H9 (cell line): ENCODE measurements at regions not wholly inside any gene's neighbourhood (a gene's known extent, or its start where the extent isn't known, plus 50 kb on each side); places are given as distances from the start of the nearest gene placed in this dataset.

Experiments used
- DNase-seq: peaks from one replicate; pipeline ENCODE4 v3.0.0-alpha.2; 2017
- H2AFZ ChIP-seq: one replicate; pipeline ENCODE4 v1.6.1; 2013; ENCODE audit warnings: mild to moderate bottlenecking, low read length, control low read depth, moderate library complexity
- H2AK5ac ChIP-seq: 2 replicates; pipeline ENCODE4 v1.6.1; 2013; ENCODE audit warnings: low read length, control low read depth, mixed read lengths; ENCODE audit not compliant: insufficient read length
- H2BK120ac ChIP-seq: one replicate; pipeline ENCODE4 v1.6.1; 2013; ENCODE audit warnings: low read depth, mild to moderate bottlenecking, low read length, control low read depth, inconsistent platforms; ENCODE audit not compliant: poor library complexity, severe bottlenecking
- H2BK12ac ChIP-seq: 2 replicates; pipeline ENCODE4 v1.6.1; 2013; ENCODE audit warnings: low read length, control low read depth, mixed read lengths, low read depth; ENCODE audit not compliant: insufficient read length
- H2BK15ac ChIP-seq: 2 replicates; pipeline ENCODE4 v1.6.1; 2013; ENCODE audit warnings: low read depth, low read length, control low read depth
- H2BK20ac ChIP-seq: one replicate; pipeline ENCODE4 v1.6.1; 2013; ENCODE audit warnings: low read depth, mild to moderate bottlenecking, low read length, control low read depth, inconsistent platforms; ENCODE audit not compliant: poor library complexity, severe bottlenecking
- H2BK5ac ChIP-seq: 2 replicates; pipeline ENCODE4 v1.6.1; 2013; ENCODE audit warnings: low read length, control low read depth, mixed read lengths; ENCODE audit not compliant: insufficient read length
- H3K14ac ChIP-seq: 2 replicates; pipeline ENCODE4 v1.6.1; 2013; ENCODE audit warnings: low read length, control low read depth; ENCODE audit not compliant: insufficient read depth
- H3K18ac ChIP-seq: 2 replicates; pipeline ENCODE4 v1.6.1; 2013; ENCODE audit warnings: low read depth, mild to moderate bottlenecking, mixed read lengths, low read length, control low read depth; ENCODE audit not compliant: insufficient read length
- H3K23ac ChIP-seq: 2 replicates; pipeline ENCODE4 v1.6.1; 2013; ENCODE audit warnings: low read length, control low read depth, mixed read lengths, low read depth; ENCODE audit not compliant: insufficient read length
- H3K23me2 ChIP-seq: 2 replicates; pipeline ENCODE4 v1.6.1; 2013; ENCODE audit warnings: low read depth, mild to moderate bottlenecking, mixed read lengths, low read length, control low read depth; ENCODE audit not compliant: insufficient read length, poor library complexity, severe bottlenecking
- H3K27ac ChIP-seq: 2 replicates; pipeline ENCODE4 v1.5.1; 2013; ENCODE audit warnings: low read length, control low read depth, mixed read lengths, low read depth; ENCODE audit not compliant: insufficient read length
- H3K27me3 ChIP-seq: 2 replicates; pipeline ENCODE4 v1.6.1; 2013; ENCODE audit warnings: low read length, control low read depth, inconsistent platforms; ENCODE audit not compliant: insufficient read depth
- H3K4ac ChIP-seq: 2 replicates; pipeline ENCODE4 v1.6.1; 2013; ENCODE audit warnings: low read depth, mild to moderate bottlenecking, control low read depth, inconsistent platforms, low read length, moderate library complexity
- H3K4me1 ChIP-seq: 2 replicates; pipeline ENCODE4 v1.6.1; 2013; ENCODE audit warnings: low read length, control low read depth, inconsistent platforms; ENCODE audit not compliant: insufficient read depth
- H3K4me2 ChIP-seq: 2 replicates; pipeline ENCODE4 v1.6.1; 2013; ENCODE audit warnings: low read length, control low read depth, mixed read lengths; ENCODE audit not compliant: insufficient read length, insufficient read depth
- H3K56ac ChIP-seq: 2 replicates; pipeline ENCODE4 v1.6.1; 2013; ENCODE audit warnings: low read depth, mild to moderate bottlenecking, mixed read lengths, low read length, control low read depth; ENCODE audit not compliant: insufficient read length
- H3K79me1 ChIP-seq: 2 replicates; pipeline ENCODE4 v1.6.1; 2013; ENCODE audit warnings: low read depth, mild to moderate bottlenecking, moderate library complexity, low read length, control low read depth, inconsistent platforms; ENCODE audit not compliant: insufficient read depth, poor library complexity, severe bottlenecking
- H3K79me2 ChIP-seq: 2 replicates; pipeline ENCODE4 v1.6.1; 2013; ENCODE audit warnings: low read length, control low read depth, inconsistent platforms; ENCODE audit not compliant: insufficient read depth
- H3K9ac ChIP-seq: 2 replicates; pipeline ENCODE4 v1.6.1; 2013; ENCODE audit warnings: low read length, control low read depth, mixed read lengths; ENCODE audit not compliant: insufficient read length; ENCODE audit errors: extremely low read depth
- H3K9me3 ChIP-seq: one replicate; pipeline ENCODE4 v1.6.1; 2013; ENCODE audit warnings: low read depth, low read length, inconsistent platforms; ENCODE audit not compliant: control insufficient read depth
- H3T11ph ChIP-seq: one replicate; pipeline ENCODE4 v1.6.1; 2013; ENCODE audit warnings: mild to moderate bottlenecking, low read length, control low read depth, inconsistent platforms
- H4K20me1 ChIP-seq: one replicate; pipeline ENCODE4 v1.6.1; 2013; ENCODE audit not compliant: control insufficient read depth, insufficient read length, insufficient read depth
- H4K5ac ChIP-seq: 2 replicates; pipeline ENCODE4 v1.6.1; 2013; ENCODE audit warnings: low read depth, mild to moderate bottlenecking, mixed read lengths, low read length, control low read depth; ENCODE audit not compliant: insufficient read length
- H4K8ac ChIP-seq: replicated peaks from 2 replicates; pipeline ENCODE4 v1.6.1; 2013; ENCODE audit warnings: low read length, control low read depth, mixed read lengths, low read depth; ENCODE audit not compliant: insufficient read length
- H4K91ac ChIP-seq: 2 replicates; pipeline ENCODE4 v1.6.1; 2013; ENCODE audit warnings: low read depth, mild to moderate bottlenecking, moderate library complexity, mixed read lengths, low read length, control low read depth; ENCODE audit not compliant: insufficient read length
- H3K27ac Mint-ChIP-seq, 3 experiments: 2 replicates in 2 of 3; 3 replicates in 1 of 3; pipeline ENCODE4 v1.8.0; 2020 to 2021; ENCODE audit warnings: mixed read lengths in 3 of 3, mild to moderate bottlenecking in 1 of 3, moderate library complexity in 1 of 3
- H3K27me3 Mint-ChIP-seq: 2 replicates; pipeline ENCODE4 v1.8.0; 2021; ENCODE audit warnings: low read depth, mild to moderate bottlenecking, moderate library complexity, mixed read lengths
- H3K36me3 Mint-ChIP-seq, 3 experiments: 2 replicates in 2 of 3; 3 replicates in 1 of 3; pipeline ENCODE4 v1.8.0; 2020 to 2021; ENCODE audit warnings: low read depth in 3 of 3, mixed read lengths in 3 of 3; ENCODE audit not compliant: insufficient read depth in 1 of 3
- H3K4me1 Mint-ChIP-seq, 2 experiments: 2 replicates each; pipeline ENCODE4 v1.8.0; 2020; ENCODE audit warnings: mixed read lengths in 2 of 2
- H3K4me3 Mint-ChIP-seq, 2 experiments: 2 replicates in 1 of 2; 3 replicates in 1 of 2; pipeline ENCODE4 v1.8.0; 2020 to 2021; ENCODE audit warnings: mild to moderate bottlenecking in 2 of 2, mixed read lengths in 2 of 2, moderate library complexity in 1 of 2
- H3K9me3 Mint-ChIP-seq, 2 experiments: 2 replicates in 1 of 2; 3 replicates in 1 of 2; pipeline ENCODE4 v1.8.0; 2020; ENCODE audit warnings: mild to moderate bottlenecking in 2 of 2, mixed read lengths in 2 of 2, moderate library complexity in 1 of 2
- WGBS: extraction: QIAGEN DNeasy Blood & Tissue Kit; methylation state at CpG from one replicate; pipeline ENCODE4 v1.1.7; 2013; ENCODE audit warnings: missing lambda C conversion rate, low lambda C conversion rate, mixed read lengths; ENCODE audit not compliant: insufficient read length; ENCODE audit errors: extremely low coverage; 5-methylcytosine and 5-hydroxymethylcytosine counted together
- TF ChIP-seq, protein P1 (sequence below): fragments of 200-600 bp; sonication (generic); conservative IDR thresholded peaks from 3 replicates; pipeline ENCODE4 v1.8.0; 2021; ENCODE audit warnings: antibody characterized with exemption, mild to moderate bottlenecking

DNA sequence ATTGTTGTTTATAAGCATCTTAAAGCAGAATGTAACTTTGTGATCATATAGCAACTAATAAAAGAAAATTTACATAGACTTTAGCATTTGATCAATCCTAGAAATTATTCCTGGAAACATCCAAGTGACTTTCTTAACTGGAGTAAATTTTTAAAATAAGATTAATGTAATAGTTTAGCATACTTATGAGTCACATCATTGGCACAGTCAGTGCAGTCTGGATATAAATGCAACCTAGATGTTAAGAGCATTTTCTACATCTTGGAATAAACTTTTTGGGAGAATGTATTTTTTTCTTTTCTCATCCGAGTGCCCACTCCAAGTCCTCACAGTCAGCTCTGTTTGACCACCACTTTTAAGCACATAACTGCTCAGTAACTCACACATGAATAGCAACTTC is 324.6 kb upstream of the PLSCR5 start:
- Histone ChIP-seq H3K4me2 (no peak overlapping the region), H3K4me1 (no peaks in the 10 kb centered on the region), H3K27ac (no peak overlapping the region), H3K18ac (no peak overlapping the region), H2AFZ (no peak overlapping the region), H2BK12ac (no peak overlapping the region), H3K56ac (no peak overlapping the region), H2AK5ac (no peak overlapping the region), H3K23ac (no peak overlapping the region), H3K23me2 (no peaks in the 10 kb centered on the region), H4K8ac (no peak overlapping the region), H4K5ac (no peak overlapping the region), H4K20me1 (no peaks in the 10 kb centered on the region), H3K9ac (no peak overlapping the region), H3K27me3 (no peaks in the 10 kb centered on the region), H3K9me3 (no peaks in the 10 kb centered on the region), H2BK15ac (no peak overlapping the region), H3T11ph (no peak overlapping the region), H2BK120ac (no peak overlapping the region), H2BK20ac (no peak overlapping the region), H3K79me2 (no peaks in the 10 kb centered on the region), H2BK5ac (no peak overlapping the region), H4K91ac (no peak overlapping the region), H3K79me1 (no peaks in the 10 kb centered on the region), H3K14ac (no peak overlapping the region), H3K4ac (no peak overlapping the region)
- no peak for DNase-seq
- no peak overlapping the region for H3K27ac Mint-ChIP-seq
- H3K27me3 Mint-ChIP-seq: no peaks in the 10 kb centered on the region
- TF ChIP-seq, protein P1, sequence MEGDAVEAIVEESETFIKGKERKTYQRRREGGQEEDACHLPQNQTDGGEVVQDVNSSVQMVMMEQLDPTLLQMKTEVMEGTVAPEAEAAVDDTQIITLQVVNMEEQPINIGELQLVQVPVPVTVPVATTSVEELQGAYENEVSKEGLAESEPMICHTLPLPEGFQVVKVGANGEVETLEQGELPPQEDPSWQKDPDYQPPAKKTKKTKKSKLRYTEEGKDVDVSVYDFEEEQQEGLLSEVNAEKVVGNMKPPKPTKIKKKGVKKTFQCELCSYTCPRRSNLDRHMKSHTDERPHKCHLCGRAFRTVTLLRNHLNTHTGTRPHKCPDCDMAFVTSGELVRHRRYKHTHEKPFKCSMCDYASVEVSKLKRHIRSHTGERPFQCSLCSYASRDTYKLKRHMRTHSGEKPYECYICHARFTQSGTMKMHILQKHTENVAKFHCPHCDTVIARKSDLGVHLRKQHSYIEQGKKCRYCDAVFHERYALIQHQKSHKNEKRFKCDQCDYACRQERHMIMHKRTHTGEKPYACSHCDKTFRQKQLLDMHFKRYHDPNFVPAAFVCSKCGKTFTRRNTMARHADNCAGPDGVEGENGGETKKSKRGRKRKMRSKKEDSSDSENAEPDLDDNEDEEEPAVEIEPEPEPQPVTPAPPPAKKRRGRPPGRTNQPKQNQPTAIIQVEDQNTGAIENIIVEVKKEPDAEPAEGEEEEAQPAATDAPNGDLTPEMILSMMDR: no peak
- H3K4me3 Mint-ChIP-seq: no peak overlapping the region
- peaks cover 6 to 9% of the 10 kb centered on the region in 2 experiments for H3K4me1 Mint-ChIP-seq
- WGBS: no CpG with 5 or more reads among the region's 1 CpG
- H3K36me3 Mint-ChIP-seq: no peaks in the 10 kb centered on the region
- H3K9me3 Mint-ChIP-seq: no peaks in the 10 kb centered on the region
